ENCODE measurements at regions not wholly inside any gene's neighbourhood (a gene's known extent, or its start where the extent isn't known, plus 50 kb on each side); places are given as distances from the start of the nearest gene placed in this dataset.

DNA sequence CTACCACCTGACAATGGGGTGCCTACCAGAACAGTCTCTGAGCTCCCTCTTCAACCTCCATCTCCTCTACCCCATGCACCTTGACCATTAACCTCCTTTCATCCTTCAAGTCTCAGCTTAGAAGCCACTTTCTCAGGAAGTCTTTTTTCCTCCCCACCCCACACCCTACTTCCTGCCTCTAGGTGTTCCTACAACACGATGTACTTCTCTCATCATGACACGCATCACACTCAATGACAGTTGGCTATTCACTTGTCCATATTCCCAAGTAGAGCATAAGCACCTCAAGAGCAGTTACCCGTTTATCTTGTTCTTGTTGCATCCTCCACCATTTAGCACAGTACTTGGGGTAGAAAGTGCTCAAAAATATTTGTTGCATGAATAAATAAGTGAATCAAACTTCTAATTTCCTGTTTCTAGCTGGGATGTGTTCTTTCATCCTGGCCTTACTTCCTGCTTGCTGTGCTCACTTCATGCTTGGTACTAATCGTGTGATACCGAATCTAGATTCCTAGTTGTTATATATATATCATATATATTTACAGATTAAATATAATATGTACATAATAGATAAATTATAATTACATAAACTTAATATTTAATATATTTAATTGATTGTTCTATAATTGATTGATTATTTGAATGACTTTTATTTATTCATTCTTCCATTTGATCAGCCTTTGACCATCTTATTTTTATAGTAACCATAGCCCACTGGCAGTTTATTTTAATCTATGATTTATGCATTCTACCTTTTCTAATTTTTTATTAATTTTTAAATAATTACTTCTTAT lies 177.5 kb upstream of the TMEM45B start:
- TF ChIP-seq POLR2AphosphoS5 (IDR thresholded peaks at IDR 0.05) (no peak), TAF1 (IDR thresholded peaks at IDR 0.05; ENCODE audit: low read depth) (no peak), SMC3 (conservative IDR thresholded peaks at IDR 0.05; ENCODE audit: poor library complexity) (no peak), RAD21 (conservative IDR thresholded peaks at IDR 0.05) (no peak), EZH2 (IDR thresholded peaks at IDR 0.05; ENCODE audit: borderline replicate concordance, insufficient read depth, low read length, poor library complexity, severe bottlenecking) (no peak)
- TF ChIP-seq, protein P1, sequence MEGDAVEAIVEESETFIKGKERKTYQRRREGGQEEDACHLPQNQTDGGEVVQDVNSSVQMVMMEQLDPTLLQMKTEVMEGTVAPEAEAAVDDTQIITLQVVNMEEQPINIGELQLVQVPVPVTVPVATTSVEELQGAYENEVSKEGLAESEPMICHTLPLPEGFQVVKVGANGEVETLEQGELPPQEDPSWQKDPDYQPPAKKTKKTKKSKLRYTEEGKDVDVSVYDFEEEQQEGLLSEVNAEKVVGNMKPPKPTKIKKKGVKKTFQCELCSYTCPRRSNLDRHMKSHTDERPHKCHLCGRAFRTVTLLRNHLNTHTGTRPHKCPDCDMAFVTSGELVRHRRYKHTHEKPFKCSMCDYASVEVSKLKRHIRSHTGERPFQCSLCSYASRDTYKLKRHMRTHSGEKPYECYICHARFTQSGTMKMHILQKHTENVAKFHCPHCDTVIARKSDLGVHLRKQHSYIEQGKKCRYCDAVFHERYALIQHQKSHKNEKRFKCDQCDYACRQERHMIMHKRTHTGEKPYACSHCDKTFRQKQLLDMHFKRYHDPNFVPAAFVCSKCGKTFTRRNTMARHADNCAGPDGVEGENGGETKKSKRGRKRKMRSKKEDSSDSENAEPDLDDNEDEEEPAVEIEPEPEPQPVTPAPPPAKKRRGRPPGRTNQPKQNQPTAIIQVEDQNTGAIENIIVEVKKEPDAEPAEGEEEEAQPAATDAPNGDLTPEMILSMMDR (IDR thresholded peaks at IDR 0.05; ENCODE audit: poor library complexity, severe bottlenecking) = no peak
- Histone ChIP-seq H3K4me2 (ENCODE audit: low read length) (no peak overlapping the region), H3K79me2 (replicated peaks; ENCODE audit: insufficient read depth, low read length) (no peaks in the 10 kb centered on the region), H3K9ac (ENCODE audit: low read length) (no peak overlapping the region), H4K20me1 (ENCODE audit: insufficient read depth) (no peaks in the 10 kb centered on the region), H3K4me3 (ENCODE audit: low read length) (no peak overlapping the region), H3K9me2 (ENCODE audit: insufficient read depth, low read length) (no peaks in the 10 kb centered on the region), H3K27me3 (ENCODE audit: insufficient read depth, low read depth, low read length) (no peaks in the 10 kb centered on the region), H3K27ac (ENCODE audit: low read length) (no peak overlapping the region), H3K9me3 (ENCODE audit: low read length) (no peaks in the 10 kb centered on the region), H3F3A (ENCODE audit: insufficient read depth, low read length, poor library complexity, severe bottlenecking) (no peaks in the 10 kb centered on the region), H2AFZ (ENCODE audit: low read depth, low read length) (no peak overlapping the region), H3K36me3 (ENCODE audit: insufficient read depth, low read length) (no peaks in the 10 kb centered on the region)

DNA sequence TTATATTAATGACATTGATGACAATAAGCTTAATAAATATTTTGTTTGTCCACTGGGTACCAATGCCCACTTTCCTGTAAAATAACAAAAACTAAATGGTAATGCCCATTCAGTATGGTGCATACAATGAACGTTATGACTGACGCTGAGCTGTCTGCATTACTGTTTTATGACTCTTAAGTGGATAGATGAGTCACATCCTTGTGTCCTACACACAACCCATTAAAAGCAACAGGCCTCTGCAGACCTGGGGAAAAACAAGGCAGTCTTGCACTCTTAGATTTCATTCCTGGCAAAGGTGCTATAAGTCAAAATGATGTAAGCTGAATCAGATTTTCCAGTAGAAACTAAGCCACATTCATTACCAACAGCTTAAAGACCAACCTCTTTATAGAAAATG lies 176.3 kb upstream of the TMEM45B start:
- H3K27me3 ChIP-seq (ENCODE audit: insufficient read depth, low read depth, low read length) = no peaks in the 10 kb centered on the region
- no peak overlapping the region for H3K9ac ChIP-seq (ENCODE audit: low read length)

DNA sequence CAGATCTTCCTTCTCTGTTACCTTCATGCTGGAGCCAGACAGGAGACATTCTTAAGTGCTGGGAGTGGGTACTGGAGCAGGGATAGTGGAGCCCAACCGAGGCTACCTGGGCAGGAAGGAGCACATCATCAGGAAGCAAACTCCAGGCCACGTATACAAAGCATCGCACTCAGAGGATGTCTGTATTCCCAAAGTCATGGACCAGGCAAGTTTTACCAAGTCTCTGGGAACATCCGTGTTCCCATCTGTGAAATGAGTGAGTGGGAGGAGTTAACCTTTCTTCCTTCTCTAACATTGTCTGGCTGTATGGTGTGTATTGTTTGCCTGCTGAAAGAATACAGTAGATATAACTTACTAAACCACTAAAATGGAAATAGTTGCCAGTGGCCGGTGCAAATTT lies 175.0 kb upstream of the TMEM45B start:
- no peaks in the 10 kb centered on the region for H3K36me3 ChIP-seq (ENCODE audit: insufficient read depth, low read length)
- H3K9ac ChIP-seq (ENCODE audit: low read length) = no peak overlapping the region
- H3K27ac ChIP-seq (ENCODE audit: low read length) = no peak overlapping the region
- H4K20me1 ChIP-seq (ENCODE audit: insufficient read depth) = no peaks in the 10 kb centered on the region
- no peak overlapping the region for H2AFZ ChIP-seq (ENCODE audit: low read depth, low read length)
- H3K79me2 ChIP-seq (replicated peaks; ENCODE audit: insufficient read depth, low read length) = no peaks in the 10 kb centered on the region
- no peaks in the 10 kb centered on the region for H3K9me3 ChIP-seq (ENCODE audit: low read length)
- H3K9me2 ChIP-seq (ENCODE audit: insufficient read depth, low read length) = no peaks in the 10 kb centered on the region
- no peaks in the 10 kb centered on the region for H3K27me3 ChIP-seq (ENCODE audit: insufficient read depth, low read depth, low read length)
- no peak overlapping the region for H3K4me2 ChIP-seq (ENCODE audit: low read length)
- no peaks in the 10 kb centered on the region for H3F3A ChIP-seq (ENCODE audit: insufficient read depth, low read length, poor library complexity, severe bottlenecking)
- TF ChIP-seq MXI1 (conservative IDR thresholded peaks at IDR 0.05; ENCODE audit: poor library complexity, severe bottlenecking) (no peak), EZH2 (IDR thresholded peaks at IDR 0.05; ENCODE audit: borderline replicate concordance, insufficient read depth, low read length, poor library complexity, severe bottlenecking) (no peak), POLR2AphosphoS5 (IDR thresholded peaks at IDR 0.05) (no peak), RAD21 (conservative IDR thresholded peaks at IDR 0.05) (no peak), EP300 (conservative IDR thresholded peaks at IDR 0.05; ENCODE audit: poor library complexity, severe bottlenecking) (no peak), SMC3 (conservative IDR thresholded peaks at IDR 0.05; ENCODE audit: poor library complexity) (no peak), TAF1 (IDR thresholded peaks at IDR 0.05; ENCODE audit: low read depth) (no peak)
- TF ChIP-seq, protein P2, sequence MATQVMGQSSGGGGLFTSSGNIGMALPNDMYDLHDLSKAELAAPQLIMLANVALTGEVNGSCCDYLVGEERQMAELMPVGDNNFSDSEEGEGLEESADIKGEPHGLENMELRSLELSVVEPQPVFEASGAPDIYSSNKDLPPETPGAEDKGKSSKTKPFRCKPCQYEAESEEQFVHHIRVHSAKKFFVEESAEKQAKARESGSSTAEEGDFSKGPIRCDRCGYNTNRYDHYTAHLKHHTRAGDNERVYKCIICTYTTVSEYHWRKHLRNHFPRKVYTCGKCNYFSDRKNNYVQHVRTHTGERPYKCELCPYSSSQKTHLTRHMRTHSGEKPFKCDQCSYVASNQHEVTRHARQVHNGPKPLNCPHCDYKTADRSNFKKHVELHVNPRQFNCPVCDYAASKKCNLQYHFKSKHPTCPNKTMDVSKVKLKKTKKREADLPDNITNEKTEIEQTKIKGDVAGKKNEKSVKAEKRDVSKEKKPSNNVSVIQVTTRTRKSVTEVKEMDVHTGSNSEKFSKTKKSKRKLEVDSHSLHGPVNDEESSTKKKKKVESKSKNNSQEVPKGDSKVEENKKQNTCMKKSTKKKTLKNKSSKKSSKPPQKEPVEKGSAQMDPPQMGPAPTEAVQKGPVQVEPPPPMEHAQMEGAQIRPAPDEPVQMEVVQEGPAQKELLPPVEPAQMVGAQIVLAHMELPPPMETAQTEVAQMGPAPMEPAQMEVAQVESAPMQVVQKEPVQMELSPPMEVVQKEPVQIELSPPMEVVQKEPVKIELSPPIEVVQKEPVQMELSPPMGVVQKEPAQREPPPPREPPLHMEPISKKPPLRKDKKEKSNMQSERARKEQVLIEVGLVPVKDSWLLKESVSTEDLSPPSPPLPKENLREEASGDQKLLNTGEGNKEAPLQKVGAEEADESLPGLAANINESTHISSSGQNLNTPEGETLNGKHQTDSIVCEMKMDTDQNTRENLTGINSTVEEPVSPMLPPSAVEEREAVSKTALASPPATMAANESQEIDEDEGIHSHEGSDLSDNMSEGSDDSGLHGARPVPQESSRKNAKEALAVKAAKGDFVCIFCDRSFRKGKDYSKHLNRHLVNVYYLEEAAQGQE (IDR thresholded peaks at IDR 0.05; ENCODE audit: borderline replicate concordance) = no peak
- TF ChIP-seq, protein P1 (IDR thresholded peaks at IDR 0.05; ENCODE audit: poor library complexity, severe bottlenecking) = no peak
- no peak overlapping the region for H3K4me3 ChIP-seq (ENCODE audit: low read length)

More for the DNA sequence above, 176.3 kb upstream of the TMEM45B start:
- Histone ChIP-seq H4K20me1 (ENCODE audit: insufficient read depth) (no peaks in the 10 kb centered on the region), H3K79me2 (replicated peaks; ENCODE audit: insufficient read depth, low read length) (no peaks in the 10 kb centered on the region), H3K36me3 (ENCODE audit: insufficient read depth, low read length) (no peaks in the 10 kb centered on the region), H3K9me2 (ENCODE audit: insufficient read depth, low read length) (no peaks in the 10 kb centered on the region), H3K27ac (ENCODE audit: low read length) (no peak overlapping the region), H3K9me3 (ENCODE audit: low read length) (no peaks in the 10 kb centered on the region), H3F3A (ENCODE audit: insufficient read depth, low read length, poor library complexity, severe bottlenecking) (no peaks in the 10 kb centered on the region), H2AFZ (ENCODE audit: low read depth, low read length) (no peak overlapping the region), H3K4me3 (ENCODE audit: low read length) (no peak overlapping the region), H3K4me2 (ENCODE audit: low read length) (no peak overlapping the region)
- TF ChIP-seq SMC3 (conservative IDR thresholded peaks at IDR 0.05; ENCODE audit: poor library complexity) (no peak), EP300 (conservative IDR thresholded peaks at IDR 0.05; ENCODE audit: poor library complexity, severe bottlenecking) (no peak), RAD21 (conservative IDR thresholded peaks at IDR 0.05) (no peak), EZH2 (IDR thresholded peaks at IDR 0.05; ENCODE audit: borderline replicate concordance, insufficient read depth, low read length, poor library complexity, severe bottlenecking) (no peak)
